CD4-positive, alpha-beta T cell (primary cell): ENCODE measurements at regions not wholly inside any gene's neighbourhood (a gene's known extent, or its start where the extent isn't known, plus 50 kb on each side); places are given as distances from the start of the nearest gene placed in this dataset.

Source experiments
- ATAC-seq: fragments of 200-7000 bp; cut with Tn5 transposase; one replicate; pipeline ENCODE4 v1.10.0; 2022; ENCODE audit warnings: mild to moderate bottlenecking; ENCODE audit not compliant: poor library complexity
- CTCF ChIA-PET: fragments of 350-600 bp; sonication (Branson Sonifier 250); formaldehyde crosslinking; loops from one replicate; lab custom pipeline; 2021; ENCODE audit warnings: antibody characterized with exemption, inconsistent platforms; lab: Charles Lee
- POLR2A ChIA-PET: fragments of 350-600 bp; sonication (Branson Sonifier 250); formaldehyde crosslinking; loops from one replicate; lab custom pipeline; 2021; ENCODE audit warnings: antibody characterized with exemption, inconsistent platforms; lab: Charles Lee
- DNase-seq, 14 experiments: peaks; one replicate each; pipeline ENCODE4 v3.0.0-alpha.2; 2013 to 2020; ENCODE audit warnings: mixed read lengths in 2 of 14
- H3K27ac ChIP-seq, 2 donors: one replicate each; pipeline versions ENCODE4 v1.5.1 to v1.7.0; 2013; ENCODE audit warnings: low read length in 2 of 2, low read depth in 1 of 2, mild to moderate bottlenecking in 1 of 2
- H3K27me3 ChIP-seq, 2 experiments: 1 replicate in 1 of 2; 2 replicates in 1 of 2; pipeline versions ENCODE4 v1.6.1 to v1.7.0; 2013; ENCODE audit warnings: low read length in 2 of 2, control low read depth in 1 of 2, mild to moderate bottlenecking in 1 of 2, moderate library complexity in 1 of 2; ENCODE audit not compliant: insufficient read depth in 2 of 2, control insufficient read depth in 1 of 2
- H3K36me3 ChIP-seq: one replicate; pipeline ENCODE4 v1.6.1; 2013; ENCODE audit warnings: low read length, control low read depth; ENCODE audit not compliant: insufficient read depth
- H3K4me1 ChIP-seq: one replicate; pipeline ENCODE4 v1.6.1; 2013; ENCODE audit warnings: low read length, control low read depth; ENCODE audit not compliant: insufficient read depth
- H3K4me3 ChIP-seq: one replicate; pipeline ENCODE4 v1.5.1; 2013; ENCODE audit warnings: mild to moderate bottlenecking, low read length, moderate library complexity
- H3K9me3 ChIP-seq, 2 experiments: 1 replicate in 1 of 2; 2 replicates in 1 of 2; pipeline versions ENCODE4 v1.6.1 to v1.7.0; 2013; ENCODE audit warnings: low read length in 2 of 2, mild to moderate bottlenecking in 2 of 2, control low read depth in 1 of 2, moderate library complexity in 1 of 2; ENCODE audit not compliant: control insufficient read depth in 1 of 2, insufficient read depth in 1 of 2
- H3K27ac Mint-ChIP-seq: one replicate; pipeline ENCODE4 v1.8.0; 2020; ENCODE audit warnings: mixed read lengths
- H3K27me3 Mint-ChIP-seq: one replicate; pipeline ENCODE4 v1.8.0; 2021; ENCODE audit warnings: mixed read lengths
- H3K36me3 Mint-ChIP-seq: one replicate; pipeline ENCODE4 v1.8.0; 2021; ENCODE audit warnings: low read depth, mixed read lengths
- H3K4me1 Mint-ChIP-seq: one replicate; pipeline ENCODE4 v1.8.0; 2021; ENCODE audit warnings: low read depth, mixed read lengths
- H3K4me3 Mint-ChIP-seq: one replicate; pipeline ENCODE4 v1.8.0; 2020; ENCODE audit warnings: mild to moderate bottlenecking, mixed read lengths
- H3K9me3 Mint-ChIP-seq: one replicate; pipeline ENCODE4 v1.8.0; 2020; ENCODE audit warnings: mixed read lengths
- intact Hi-C, 2 experiments: fragments of 100-400 bp; cut with DNase I in 1 of 2; cut with micrococcal nuclease in 1 of 2; formaldehyde crosslinking; loops; one replicate each; pipeline versions ENCODE4 v1.15.1 to v1.9.0; 2023 to 2025; cut with DNase I, micrococcal nuclease
- TF ChIP-seq, protein P1 (sequence below): fragments of 200-600 bp; IDR thresholded peaks from one replicate; pipeline ENCODE4 v1.8.0; 2022; ENCODE audit warnings: antibody characterized with exemption, mild to moderate bottlenecking

DNA sequence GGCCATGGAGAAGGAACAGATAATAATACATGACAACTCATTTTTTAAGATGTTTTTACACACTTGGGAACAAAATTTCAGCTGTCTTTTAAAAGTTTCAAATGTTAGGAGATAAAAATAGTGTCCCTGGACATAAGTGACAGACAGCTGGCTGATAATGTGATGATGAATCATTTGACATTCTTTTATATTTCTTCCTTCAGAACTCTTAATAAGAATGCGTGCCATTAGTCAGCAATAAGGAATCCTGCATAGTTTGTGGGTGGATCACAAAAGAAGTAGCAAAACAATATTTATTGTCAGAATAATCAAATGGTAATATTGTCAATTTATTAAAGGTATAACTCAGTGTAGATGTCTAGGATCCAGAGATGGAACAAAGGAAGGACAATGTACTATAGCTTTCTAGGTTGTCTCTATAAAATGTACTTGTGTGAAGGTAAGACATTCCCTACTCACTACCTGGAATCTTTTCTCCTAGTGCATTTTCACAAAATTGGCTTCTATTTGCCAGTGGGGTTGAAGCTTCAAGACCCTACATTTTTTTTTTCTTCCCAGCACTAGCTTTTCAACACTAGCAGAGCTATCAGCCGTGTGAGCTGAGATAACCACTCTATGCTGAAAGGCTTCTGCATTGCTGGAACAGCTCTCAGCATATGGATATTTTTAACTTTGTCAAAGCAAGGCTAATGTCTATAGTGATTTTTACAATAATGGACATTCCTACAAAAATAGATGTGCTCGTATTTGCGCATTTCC lies 175.6 kb upstream of the SLITRK6 start:
- Mint-ChIP-seq H3K4me1 (no peaks in the 10 kb centered on the region), H3K9me3 (peaks cover 2% of the 10 kb centered on the region), H3K27ac (no peak overlapping the region), H3K4me3 (no peak overlapping the region), H3K27me3 (no peaks in the 10 kb centered on the region), H3K36me3 (no peaks in the 10 kb centered on the region)
- Histone ChIP-seq H3K27ac (no peak overlapping the region), H3K4me3 (no peak overlapping the region), H3K27me3 (no peaks in the 10 kb centered on the region), H3K36me3 (no peaks in the 10 kb centered on the region), H3K9me3 (no peaks in the 10 kb centered on the region), H3K4me1 (no peaks in the 10 kb centered on the region)
- no peak for ATAC-seq
- DNase-seq, result no peak
- POLR2A ChIA-PET, result no interaction called here
- TF ChIP-seq, protein P1, sequence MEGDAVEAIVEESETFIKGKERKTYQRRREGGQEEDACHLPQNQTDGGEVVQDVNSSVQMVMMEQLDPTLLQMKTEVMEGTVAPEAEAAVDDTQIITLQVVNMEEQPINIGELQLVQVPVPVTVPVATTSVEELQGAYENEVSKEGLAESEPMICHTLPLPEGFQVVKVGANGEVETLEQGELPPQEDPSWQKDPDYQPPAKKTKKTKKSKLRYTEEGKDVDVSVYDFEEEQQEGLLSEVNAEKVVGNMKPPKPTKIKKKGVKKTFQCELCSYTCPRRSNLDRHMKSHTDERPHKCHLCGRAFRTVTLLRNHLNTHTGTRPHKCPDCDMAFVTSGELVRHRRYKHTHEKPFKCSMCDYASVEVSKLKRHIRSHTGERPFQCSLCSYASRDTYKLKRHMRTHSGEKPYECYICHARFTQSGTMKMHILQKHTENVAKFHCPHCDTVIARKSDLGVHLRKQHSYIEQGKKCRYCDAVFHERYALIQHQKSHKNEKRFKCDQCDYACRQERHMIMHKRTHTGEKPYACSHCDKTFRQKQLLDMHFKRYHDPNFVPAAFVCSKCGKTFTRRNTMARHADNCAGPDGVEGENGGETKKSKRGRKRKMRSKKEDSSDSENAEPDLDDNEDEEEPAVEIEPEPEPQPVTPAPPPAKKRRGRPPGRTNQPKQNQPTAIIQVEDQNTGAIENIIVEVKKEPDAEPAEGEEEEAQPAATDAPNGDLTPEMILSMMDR, result no peak
- intact Hi-C loops, result no loop called here
- CTCF ChIA-PET, result no interaction called here

DNA sequence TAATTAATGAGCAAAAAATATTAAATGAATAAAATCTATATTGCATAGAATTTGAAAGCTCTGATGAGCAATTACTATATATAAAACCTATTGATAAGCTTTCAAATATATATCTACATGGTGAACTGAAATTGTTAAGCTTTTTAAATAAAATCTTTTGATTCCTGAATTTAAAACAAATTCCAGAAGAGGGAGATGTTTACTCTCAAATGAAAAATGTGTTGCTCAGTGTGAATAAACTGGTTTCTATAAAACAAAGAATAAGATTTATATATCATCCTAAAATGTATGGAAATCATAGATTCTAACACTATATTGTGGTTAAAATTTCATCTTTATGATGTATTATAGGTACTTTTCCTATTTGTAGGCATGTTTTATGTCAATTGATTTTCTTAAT lies 171.5 kb upstream of the SLITRK6 start:
- ATAC-seq (no peak), DNase-seq (no peak)
- intact Hi-C loops, result no loop called here
- Histone ChIP-seq H3K27me3 (no peaks in the 10 kb centered on the region), H3K4me1 (no peaks in the 10 kb centered on the region), H3K27ac (no peak overlapping the region), H3K36me3 (no peaks in the 10 kb centered on the region), H3K4me3 (no peak overlapping the region), H3K9me3 (peaks cover 5% of the 10 kb centered on the region in 2 experiments)
- no peaks in the 10 kb centered on the region for H3K9me3 Mint-ChIP-seq
- H3K4me3 Mint-ChIP-seq, result no peak overlapping the region
- H3K4me1 Mint-ChIP-seq, result no peaks in the 10 kb centered on the region
- ChIA-PET POLR2A (interaction anchor here (0.6 kb wide), 1 partner anchor 429 kb away, joined by 6 read pairs; no protein-coding TSS in a partner anchor), CTCF (interaction anchor here (1.3 kb wide), 1 partner anchor 25 kb away, joined by 3 read pairs; no protein-coding TSS in a partner anchor)
- TF ChIP-seq, protein P1, result no peak
- H3K36me3 Mint-ChIP-seq, result no peaks in the 10 kb centered on the region
- no peak overlapping the region for H3K27ac Mint-ChIP-seq
- no peaks in the 10 kb centered on the region for H3K27me3 Mint-ChIP-seq

DNA sequence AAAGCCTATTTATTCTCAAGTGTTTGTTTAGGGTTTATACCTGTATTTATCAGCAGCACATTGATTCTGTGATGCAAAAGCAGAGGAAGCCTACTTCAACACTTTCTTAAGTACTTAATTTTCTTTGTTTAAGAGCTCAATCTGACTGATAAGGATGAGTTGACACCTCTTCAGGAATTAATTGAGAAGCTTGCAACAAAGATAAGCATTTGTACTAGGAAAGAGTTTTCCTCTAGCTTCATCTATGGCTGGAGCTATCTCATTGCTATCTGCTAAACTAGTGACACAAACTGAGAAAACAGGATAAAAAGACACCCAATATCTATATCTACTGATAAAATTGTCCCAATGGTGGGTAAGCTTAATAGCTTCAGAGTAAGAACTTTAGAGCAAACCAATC lies 170.1 kb upstream of the SLITRK6 start:
- H3K4me3 Mint-ChIP-seq, result no peak overlapping the region
- no peaks in the 10 kb centered on the region for H3K36me3 ChIP-seq
- H3K36me3 Mint-ChIP-seq, result no peaks in the 10 kb centered on the region
- no peak overlapping the region for H3K4me3 ChIP-seq
- H3K27ac Mint-ChIP-seq, result no peak overlapping the region
- intact Hi-C loops, result no loop called here
- no peaks in the 10 kb centered on the region for H3K4me1 ChIP-seq
- TF ChIP-seq, protein P1, result no peak
- DNase-seq (no peak), ATAC-seq (no peak)
- ChIA-PET POLR2A (no interaction called here), CTCF (no interaction called here)
- H3K27ac ChIP-seq, result no peak overlapping the region
- no peaks in the 10 kb centered on the region for H3K27me3 Mint-ChIP-seq
- H3K27me3 ChIP-seq, result no peaks in the 10 kb centered on the region
- peaks cover 5 to 8% of the 10 kb centered on the region in 2 experiments for H3K9me3 ChIP-seq
- H3K4me1 Mint-ChIP-seq, result no peaks in the 10 kb centered on the region
- no peaks in the 10 kb centered on the region for H3K9me3 Mint-ChIP-seq
